ENCODE measurements at regions not wholly inside any gene's neighbourhood (a gene's known extent, or its start where the extent isn't known, plus 50 kb on each side); places are given as distances from the start of the nearest gene placed in this dataset.

DNA sequence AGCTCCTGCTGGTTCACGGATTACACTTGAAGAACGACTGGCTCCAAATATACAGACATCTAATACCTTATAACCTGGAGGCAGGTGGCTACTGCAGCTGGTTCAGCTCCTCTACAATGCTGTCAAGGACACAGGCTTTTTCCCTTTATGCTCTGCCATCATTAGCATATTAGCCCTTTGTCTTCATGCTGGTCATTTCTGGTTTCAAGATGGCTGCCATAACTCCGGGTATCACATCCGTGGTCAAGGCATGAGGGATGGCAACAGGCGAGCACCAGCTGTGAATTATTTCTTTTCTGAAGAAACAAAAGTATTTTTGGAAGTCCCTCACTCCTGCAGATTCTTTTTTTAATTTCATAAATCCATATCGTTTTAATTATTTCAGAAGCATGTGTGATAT, 124.3 kb upstream of the MED13 start:
- H3K4me1 Mint-ChIP-seq (ENCODE audit: low read depth in 2 of 2) = no peaks in the 10 kb centered on the region
- H3K9me3 Mint-ChIP-seq = no peaks in the 10 kb centered on the region
- DNase-seq (ENCODE audit: low spot score) (no peak), ATAC-seq (no peak)
- H3K27ac Mint-ChIP-seq = no peak overlapping the region
- no peaks in the 10 kb centered on the region for H3K36me3 Mint-ChIP-seq
- no peak overlapping the region for H3K4me3 Mint-ChIP-seq
- H3K27me3 Mint-ChIP-seq = peaks cover 5 to 7% of the 10 kb centered on the region in 2 donors

- H3K36me3 Mint-ChIP-seq = no peaks in the 10 kb centered on the region
- peaks cover 5 to 7% of the 10 kb centered on the region in 2 donors for H3K27me3 Mint-ChIP-seq
- no peak overlapping the region for H3K4me3 Mint-ChIP-seq
- no peak overlapping the region for H3K27ac Mint-ChIP-seq
- H3K9me3 Mint-ChIP-seq = no peaks in the 10 kb centered on the region
- no peak for ATAC-seq
- DNase-seq (ENCODE audit: low spot score) = no peak
- no peaks in the 10 kb centered on the region for H3K4me1 Mint-ChIP-seq (ENCODE audit: low read depth in 2 of 2)
Observed at GRCh38 chr17:62188713-62189112, 123.6 kb upstream of the MED13 start.

- H3K4me3 Mint-ChIP-seq = no peak overlapping the region
- no peaks in the 10 kb centered on the region for H3K9me3 Mint-ChIP-seq
- no peak overlapping the region for H3K27ac Mint-ChIP-seq
- no peaks in the 10 kb centered on the region for H3K36me3 Mint-ChIP-seq
- H3K4me1 Mint-ChIP-seq (ENCODE audit: low read depth in 2 of 2) = no peaks in the 10 kb centered on the region
- H3K27me3 Mint-ChIP-seq = peaks cover 5 to 7% of the 10 kb centered on the region in 2 donors
- ATAC-seq = no peak
- no peak for DNase-seq (ENCODE audit: low spot score)
Observed at GRCh38 chr17:62187681-62188080, 122.6 kb upstream of the MED13 start.

GRCh38 chr17:62186841-62187240, 121.8 kb upstream of the MED13 start:
- Mint-ChIP-seq H3K4me1 (ENCODE audit: low read depth in 2 of 2) (no peaks in the 10 kb centered on the region), H3K36me3 (no peaks in the 10 kb centered on the region), H3K27me3 (peaks cover 2 to 7% of the 10 kb centered on the region in 2 donors), H3K27ac (no peak overlapping the region), H3K9me3 (no peaks in the 10 kb centered on the region), H3K4me3 (no peak overlapping the region)
- DNase-seq (ENCODE audit: low spot score) (no peak), ATAC-seq (no peak)

DNA sequence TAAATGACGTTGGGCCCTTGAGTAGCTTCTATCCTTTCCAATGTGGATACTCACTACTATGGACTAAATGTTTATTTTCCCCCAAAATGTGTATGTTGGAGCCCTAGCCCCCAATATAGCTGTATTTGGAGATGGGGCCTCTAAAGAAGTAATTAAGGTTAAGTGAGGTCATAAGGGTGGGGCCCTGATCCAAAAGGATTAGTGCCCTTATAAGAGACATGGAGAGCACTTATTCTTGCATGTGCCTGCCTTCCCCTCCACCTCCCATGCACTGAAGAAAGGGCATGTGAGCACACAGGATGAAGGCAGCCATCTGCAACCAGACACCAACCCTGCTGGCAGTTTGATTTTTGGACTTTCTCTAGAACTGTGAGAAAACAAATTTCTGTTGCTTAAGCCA, 115.7 kb upstream of the MED13 start:
- Mint-ChIP-seq H3K27ac (no peak overlapping the region), H3K4me1 (ENCODE audit: low read depth in 2 of 2) (no peaks in the 10 kb centered on the region), H3K9me3 (peaks cover 3% of the 10 kb centered on the region), H3K4me3 (no peak overlapping the region), H3K27me3 (no peaks in the 10 kb centered on the region), H3K36me3 (no peaks in the 10 kb centered on the region)
- ATAC-seq (no peak), DNase-seq (ENCODE audit: low spot score) (no peak)

GRCh38 chr17:62179525-62180161, 114.6 kb upstream of the MED13 start:
- Mint-ChIP-seq H3K36me3 (no peaks in the 10 kb centered on the region), H3K27me3 (no peaks in the 10 kb centered on the region), H3K27ac (no peak overlapping the region), H3K4me1 (ENCODE audit: low read depth in 2 of 2) (no peaks in the 10 kb centered on the region), H3K9me3 (peaks cover 3% of the 10 kb centered on the region), H3K4me3 (no peak overlapping the region)
- ATAC-seq (no peak), DNase-seq (ENCODE audit: low spot score) (no peak)

DNA sequence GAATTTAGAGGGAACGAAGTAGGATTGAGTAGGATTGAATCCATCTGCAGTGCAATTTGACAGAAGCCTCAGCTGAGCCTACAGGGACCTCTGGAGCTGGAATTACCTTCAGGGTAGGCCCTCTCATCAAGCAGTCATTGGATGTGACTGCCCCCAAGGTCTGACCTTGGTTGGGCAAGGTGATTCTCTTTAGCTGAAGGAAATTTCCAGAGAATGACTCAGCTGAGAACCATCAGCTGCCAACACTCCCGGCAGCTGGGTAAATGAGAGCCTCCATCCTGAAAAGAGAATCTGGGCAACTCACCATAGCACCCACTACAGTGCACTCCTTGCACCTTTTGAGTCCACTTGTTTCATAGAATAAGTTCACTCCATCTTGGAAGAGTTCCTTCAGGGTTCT, 113.5 kb upstream of the MED13 start:
- no peak overlapping the region for H3K27ac Mint-ChIP-seq
- DNase-seq (ENCODE audit: low spot score) (no peak), ATAC-seq (no peak)
- no peaks in the 10 kb centered on the region for H3K36me3 Mint-ChIP-seq
- H3K9me3 Mint-ChIP-seq = peaks cover 3% of the 10 kb centered on the region
- H3K27me3 Mint-ChIP-seq = peaks cover 0 to under 1% of the 10 kb centered on the region in 2 donors
- no peaks in the 10 kb centered on the region for H3K4me1 Mint-ChIP-seq (ENCODE audit: low read depth in 2 of 2)
- H3K4me3 Mint-ChIP-seq = no peak overlapping the region

GRCh38 chr17:62172492-62173291, 107.6 kb upstream of the MED13 start:
- DNase-seq (ENCODE audit: low spot score) (no peak), ATAC-seq (no peak)
- no peak overlapping the region for H3K27ac Mint-ChIP-seq
- no peaks in the 10 kb centered on the region for H3K4me1 Mint-ChIP-seq (ENCODE audit: low read depth in 2 of 2)
- H3K27me3 Mint-ChIP-seq = peaks cover 0 to 11% of the 10 kb centered on the region in 2 donors
- no peak overlapping the region for H3K4me3 Mint-ChIP-seq
- no peaks in the 10 kb centered on the region for H3K36me3 Mint-ChIP-seq
- no peaks in the 10 kb centered on the region for H3K9me3 Mint-ChIP-seq

- peaks cover 12 to 19% of the 10 kb centered on the region in 2 donors for H3K27me3 Mint-ChIP-seq
- H3K9me3 Mint-ChIP-seq = no peaks in the 10 kb centered on the region
- no peak for DNase-seq (ENCODE audit: low spot score)
- H3K36me3 Mint-ChIP-seq = no peaks in the 10 kb centered on the region
- H3K27ac Mint-ChIP-seq = no peak overlapping the region
- no peak overlapping the region for H3K4me3 Mint-ChIP-seq
- no peaks in the 10 kb centered on the region for H3K4me1 Mint-ChIP-seq (ENCODE audit: low read depth in 2 of 2)
- no peak for ATAC-seq
Observed at GRCh38 chr17:62167076-62167475, 102.0 kb upstream of the MED13 start.

- no peaks in the 10 kb centered on the region for H3K4me1 Mint-ChIP-seq (ENCODE audit: low read depth in 2 of 2)
- peaks cover 12 to 17% of the 10 kb centered on the region in 2 donors for H3K27me3 Mint-ChIP-seq
- no peak overlapping the region for H3K4me3 Mint-ChIP-seq
- no peaks in the 10 kb centered on the region for H3K9me3 Mint-ChIP-seq
- DNase-seq (ENCODE audit: low spot score) (no peak), ATAC-seq (no peak)
- H3K27ac Mint-ChIP-seq = no peak overlapping the region
- no peaks in the 10 kb centered on the region for H3K36me3 Mint-ChIP-seq
Observed at GRCh38 chr17:62164747-62165722, 100.0 kb upstream of the MED13 start.

GRCh38 chr17:62163847-62164246, 98.8 kb upstream of the MED13 start:
- H3K27ac Mint-ChIP-seq = no peak overlapping the region
- H3K4me3 Mint-ChIP-seq = no peak overlapping the region
- H3K9me3 Mint-ChIP-seq = no peaks in the 10 kb centered on the region
- DNase-seq (ENCODE audit: low spot score) (no peak), ATAC-seq (no peak)
- H3K4me1 Mint-ChIP-seq (ENCODE audit: low read depth in 2 of 2) = no peaks in the 10 kb centered on the region
- H3K27me3 Mint-ChIP-seq = peaks cover 12 to 18% of the 10 kb centered on the region in 2 donors
- H3K36me3 Mint-ChIP-seq = no peaks in the 10 kb centered on the region

DNA sequence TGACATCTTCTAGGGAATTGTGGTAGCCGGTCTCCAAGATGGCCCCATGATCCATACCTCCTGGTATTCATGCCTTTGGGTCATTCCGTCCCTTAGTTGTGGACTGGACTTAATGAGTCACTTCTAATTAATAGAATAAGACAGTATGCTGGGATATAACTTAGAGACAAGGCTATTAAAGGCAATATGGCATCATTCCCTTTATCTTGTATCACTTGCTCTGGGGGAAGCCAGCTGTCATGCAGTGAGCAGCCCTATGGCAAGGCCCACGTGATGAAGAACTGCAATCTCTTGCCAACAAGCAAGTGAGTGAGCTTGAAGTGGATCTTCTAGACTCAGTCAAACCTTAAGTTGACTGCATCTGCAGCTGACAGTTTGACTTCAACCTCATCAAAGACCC, 97.8 kb upstream of the MED13 start:
- Mint-ChIP-seq H3K4me1 (ENCODE audit: low read depth in 2 of 2) (no peaks in the 10 kb centered on the region), H3K27ac (no peak overlapping the region), H3K27me3 (peaks cover 12 to 15% of the 10 kb centered on the region in 2 donors), H3K36me3 (no peaks in the 10 kb centered on the region), H3K9me3 (no peaks in the 10 kb centered on the region), H3K4me3 (no peak overlapping the region)
- ATAC-seq (no peak), DNase-seq (ENCODE audit: low spot score) (no peak)

GRCh38 chr17:62161405-62162148, 96.5 kb upstream of the MED13 start:
- no peak for DNase-seq (ENCODE audit: low spot score)
- H3K27me3 Mint-ChIP-seq = peaks cover 12 to 17% of the 10 kb centered on the region in 2 donors
- H3K4me1 Mint-ChIP-seq (ENCODE audit: low read depth in 2 of 2) = no peaks in the 10 kb centered on the region
- no peak overlapping the region for H3K27ac Mint-ChIP-seq
- no peak overlapping the region for H3K4me3 Mint-ChIP-seq
- no peaks in the 10 kb centered on the region for H3K36me3 Mint-ChIP-seq
- no peaks in the 10 kb centered on the region for H3K9me3 Mint-ChIP-seq
- ATAC-seq = no peak
